SH-SY5Y (cell line): ENCODE measurements at regions not wholly inside any gene's neighbourhood (a gene's known extent, or its start where the extent isn't known, plus 50 kb on each side); places are given as distances from the start of the nearest gene placed in this dataset.

Source experiments
- GATA2 ChIP-seq: IDR thresholded peaks from 2 replicates; pipeline ENCODE4 v1.6.1; 2011; ENCODE audit warnings: mild to moderate bottlenecking, low read depth, low read length
- GATA3 ChIP-seq: IDR thresholded peaks from 2 replicates; pipeline ENCODE4 v1.6.1; 2011; ENCODE audit warnings: low read depth, mild to moderate bottlenecking, low read length, moderate library complexity

- no peak for TF ChIP-seq GATA2
- TF ChIP-seq GATA3, result no peak
These were observed 80.0 kb upstream of the INSIG1 start for GRCh38 chr7:155217634-155218033.
